ENCODE measurements at regions not wholly inside any gene's neighbourhood (a gene's known extent, or its start where the extent isn't known, plus 50 kb on each side); places are given as distances from the start of the nearest gene placed in this dataset.
A peak's percentile ranks its signal among the peaks of the same experiment; 100 is the strongest.
"Not testable (repeated sequence)": the region's sequence is repeated elsewhere in the genome, so short reads cannot be mapped to it uniquely, and the experiment has no call there.

GRCh38 chr14:23894362-23895052 lies 59.1 kb upstream of the DHRS4 start:
- WGBS, 4 donors, result 54 to 66% (median 63%) methylated on average over 4 of the region's 4 CpGs
- Histone ChIP-seq H3K4me1 (no peaks in the 10 kb centered on the region), H3K27me3 (peaks cover 0 to 3% (median 0%) of the 10 kb centered on the region in 9 donors), H3K9me3 (no peaks in the 10 kb centered on the region), H3K27ac (no peak overlapping the region), H3K36me3 (no peaks in the 10 kb centered on the region), H3K4me3 (no peak overlapping the region)
- intact Hi-C loops (cut with DNase I), result no loop called here
- ATAC-seq, result no peak
- DNase-seq, result no peak
- TF ChIP-seq POLR2A (IDR thresholded peaks at IDR 0.05), result no peak
- TF ChIP-seq CTCF (IDR thresholded peaks at IDR 0.05), result no peak

GRCh38 chr14:23895053-23895419 lies 58.5 kb upstream of the DHRS4 start:
- H3K27me3 ChIP-seq, result no peaks in the 10 kb centered on the region
- H3K9me3 ChIP-seq, result no peaks in the 10 kb centered on the region
- no peak for DNase-seq
- no peaks in the 10 kb centered on the region for H3K4me1 ChIP-seq
- ATAC-seq, result no peak
- no peak overlapping the region for H3K4me3 ChIP-seq
- H3K27ac ChIP-seq, result no peak overlapping the region
- intact Hi-C loops (cut with DNase I), result no loop called here
- H3K36me3 ChIP-seq, result no peaks in the 10 kb centered on the region
- 83 to 93% (median 88%) methylated on average over 1 of the region's 1 CpG for WGBS, 4 donors
- TF ChIP-seq POLR2A (IDR thresholded peaks at IDR 0.05) (no peak), CTCF (IDR thresholded peaks at IDR 0.05) (no peak)

GRCh38 chr14:23895480-23895879 lies 58.1 kb upstream of the DHRS4 start:
- DNase-seq, result no peak
- intact Hi-C loops (cut with DNase I), result no loop called here
- TF ChIP-seq CTCF (IDR thresholded peaks at IDR 0.05), result peak in 5 of 12 donors; percentile 7 to 41 (median 34)
- TF ChIP-seq POLR2A (IDR thresholded peaks at IDR 0.05), result no peak
- ATAC-seq, result no peak
- 52 to 71% (median 60%) methylated on average over 3 of the region's 3 CpGs for WGBS, 4 donors
- Histone ChIP-seq H3K9me3 (no peaks in the 10 kb centered on the region), H3K4me1 (no peaks in the 10 kb centered on the region), H3K36me3 (no peaks in the 10 kb centered on the region), H3K27ac (no peak overlapping the region), H3K4me3 (no peak overlapping the region), H3K27me3 (no peaks in the 10 kb centered on the region)

DNA sequence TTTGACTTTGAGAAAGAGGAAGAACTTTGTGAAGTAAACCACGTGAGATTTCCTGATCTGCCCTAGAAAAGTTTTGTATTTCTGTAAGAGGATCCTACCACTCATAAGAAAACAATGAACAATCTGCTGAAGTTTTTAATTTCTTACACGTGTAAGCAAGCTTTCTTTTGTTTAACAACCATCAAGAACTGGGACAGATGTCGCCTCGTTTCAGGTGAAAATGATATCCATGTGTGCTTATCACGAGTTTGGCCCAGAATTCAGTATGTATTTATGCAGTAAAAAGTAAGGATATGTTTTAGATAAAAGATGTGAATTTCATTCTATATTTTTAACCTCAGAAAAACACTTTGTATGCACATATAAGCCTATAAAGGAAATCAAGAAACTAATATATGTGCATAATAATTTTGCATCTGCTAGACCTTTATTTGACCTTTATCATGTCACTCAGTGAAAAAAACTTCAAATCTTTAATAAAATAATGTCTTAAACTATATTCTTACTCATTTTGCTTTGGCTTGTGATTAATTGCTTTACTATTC lies 56.9 kb upstream of the DHRS4 start:
- Histone ChIP-seq H3K27me3 (no peaks in the 10 kb centered on the region), H3K4me1 (no peaks in the 10 kb centered on the region), H3K9me3 (no peaks in the 10 kb centered on the region), H3K27ac (no peak overlapping the region), H3K36me3 (no peaks in the 10 kb centered on the region), H3K4me3 (no peak overlapping the region)
- intact Hi-C loops (cut with DNase I), result no loop called here
- no peak for DNase-seq
- WGBS, 4 donors, result 66 to 68% (median 67%) methylated on average over 5 of the region's 5 CpGs
- TF ChIP-seq POLR2A (IDR thresholded peaks at IDR 0.05) (no peak), CTCF (IDR thresholded peaks at IDR 0.05) (no peak)
- no peak for ATAC-seq

DNA sequence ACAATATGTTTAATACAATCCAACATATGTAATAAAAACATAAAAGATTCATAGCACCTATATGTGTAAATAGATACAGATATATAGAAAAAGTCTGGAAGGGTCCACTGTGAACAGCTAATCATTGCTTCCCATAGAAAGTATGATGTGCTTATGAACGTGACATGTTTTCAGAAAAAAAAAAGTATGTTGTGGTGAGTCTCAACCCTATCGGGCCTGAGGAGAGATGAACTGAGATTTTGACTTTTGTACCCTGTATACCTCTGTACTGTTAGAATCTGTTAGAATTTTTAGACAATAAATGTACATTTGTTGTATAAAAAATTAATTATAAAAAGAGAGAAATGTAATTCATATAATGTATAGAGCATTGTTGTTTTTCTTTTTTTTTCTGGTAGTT lies 56.3 kb upstream of the DHRS4 start:
- DNase-seq; H3K4me3 ChIP-seq; ATAC-seq; intact Hi-C loops (cut with DNase I); H3K36me3 ChIP-seq; H3K27me3 ChIP-seq; H3K27ac ChIP-seq; H3K9me3 ChIP-seq; H3K4me1 ChIP-seq: not testable (repeated sequence)
- WGBS, 4 donors, result 76 to 89% (median 87%) methylated on average over 2 of the region's 2 CpGs

DNA sequence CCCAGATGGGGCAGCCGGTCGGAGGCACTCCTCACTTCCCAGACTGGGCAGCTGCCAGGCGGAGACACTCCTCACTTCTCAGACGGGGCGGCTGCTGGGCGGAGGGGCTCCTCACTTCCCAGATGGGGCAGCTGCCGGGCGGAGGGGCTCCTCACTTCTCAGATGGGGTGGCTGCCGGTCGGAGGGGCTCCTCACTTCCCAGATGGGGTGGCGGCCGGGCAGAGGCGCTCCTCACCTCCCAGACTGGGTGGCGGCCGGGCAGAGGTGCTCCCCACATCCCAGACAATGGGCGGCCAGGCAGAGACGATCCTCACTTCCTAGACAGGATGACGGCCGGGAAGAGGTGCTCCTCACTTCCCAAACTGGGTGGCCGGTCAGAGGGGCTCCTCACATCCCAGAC lies 55.2 kb upstream of the DHRS4 start:
- 88 to 92% (median 90%) methylated on average over 19 to 20 of the region's 20 CpGs for WGBS, 4 donors
- H3K4me3 ChIP-seq; DNase-seq; H3K36me3 ChIP-seq; H3K27ac ChIP-seq; ATAC-seq; H3K27me3 ChIP-seq; H3K9me3 ChIP-seq; H3K4me1 ChIP-seq; intact Hi-C loops (cut with DNase I): not testable (repeated sequence)

Measured in heart left ventricle (tissue), 16 donors.